Germinal center (tissue), 1 donor: ENCODE measurements at regions not wholly inside any gene's neighbourhood (a gene's known extent, or its start where the extent isn't known, plus 50 kb on each side); places are given as distances from the start of the nearest gene placed in this dataset.

Experiments used
- DNase-seq: peaks from one replicate; pipeline ENCODE4 v3.0.0; 2012; ENCODE audit warnings: mixed read lengths, low spot score

DNA sequence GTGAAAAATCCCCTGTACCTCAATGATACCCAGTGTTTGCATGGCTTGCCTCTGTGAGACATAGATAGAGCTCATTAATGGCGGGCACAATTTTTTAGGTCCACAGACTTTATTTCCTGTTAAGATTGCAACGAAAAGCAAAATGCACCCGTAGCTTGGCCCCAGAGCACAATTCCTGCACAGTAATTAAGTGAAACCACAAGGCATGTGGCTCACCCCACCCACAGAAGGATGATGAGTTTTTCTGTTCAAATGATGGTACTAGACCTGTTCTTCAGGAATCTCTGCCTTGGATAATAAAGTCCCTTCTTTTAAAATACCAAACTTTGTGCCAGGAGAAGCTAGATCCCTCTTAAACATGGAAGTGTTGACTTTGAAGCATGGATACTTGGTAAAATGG is 738.1 kb downstream of the QKI start:
- DNase-seq: no peak

DNA sequence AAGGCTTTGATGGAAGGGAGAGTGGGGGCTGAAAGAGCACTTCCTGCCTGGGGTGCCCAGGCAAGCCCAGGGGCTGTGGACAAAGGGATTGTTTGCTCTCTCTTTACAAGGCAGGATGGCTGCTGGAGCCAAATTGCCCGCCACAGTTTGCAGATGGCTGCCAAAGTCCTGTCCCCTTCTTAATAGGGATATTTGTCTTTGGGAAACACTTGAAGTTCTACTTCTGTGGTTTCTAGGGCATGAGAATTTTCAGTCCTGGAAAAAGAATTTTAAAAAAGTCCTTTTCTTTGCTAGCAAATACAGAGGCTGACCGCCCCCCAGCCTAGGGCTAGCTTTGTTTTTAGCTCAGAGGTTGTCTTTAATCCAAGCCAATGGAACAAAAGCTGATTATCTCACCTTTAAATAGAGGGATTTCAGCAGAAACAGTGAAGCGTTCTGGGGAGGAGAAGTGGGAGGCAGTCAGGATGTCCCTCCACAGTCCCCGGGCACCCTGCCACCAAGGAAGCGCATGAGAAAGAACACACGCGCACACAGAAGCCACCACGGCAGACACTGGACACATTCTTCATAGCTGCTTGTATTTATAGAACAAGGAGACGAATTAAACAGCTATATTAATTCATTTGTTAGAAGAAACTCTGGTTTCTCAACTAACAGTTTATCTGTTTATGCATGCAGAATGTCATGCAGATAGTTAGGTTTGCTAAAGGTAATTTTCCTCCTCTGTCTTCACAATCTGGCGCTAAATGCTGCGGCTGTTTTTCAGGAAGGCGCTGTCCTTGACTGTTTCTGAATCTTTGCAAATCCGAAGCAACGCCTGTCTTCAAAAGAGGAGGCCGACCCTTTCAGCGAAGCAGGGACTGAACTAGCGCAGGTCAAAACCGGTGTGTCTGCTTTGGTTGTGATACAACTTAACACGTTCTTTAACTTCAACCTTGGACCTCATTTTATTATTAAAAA is 736.9 kb downstream of the QKI start:
- no peak for DNase-seq

DNA sequence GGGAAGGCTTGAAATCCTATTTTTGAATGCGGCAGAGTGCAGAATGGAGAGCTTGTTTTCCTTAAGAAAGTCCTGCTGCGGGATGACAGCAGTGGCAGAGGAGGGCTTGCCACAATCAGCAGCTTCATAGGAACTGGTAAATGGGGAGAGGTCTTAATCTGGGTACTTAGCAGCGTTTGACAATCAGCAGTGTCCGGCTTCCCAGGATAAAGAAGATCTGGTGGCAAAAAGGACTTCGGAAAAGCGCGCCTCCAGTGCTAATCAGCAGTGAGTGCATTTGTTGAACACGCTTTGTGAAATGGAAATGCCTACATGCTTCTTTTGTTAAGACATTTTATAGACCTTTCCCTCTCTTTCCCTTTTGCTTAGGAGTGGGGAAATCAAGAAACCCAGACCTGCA is 735.7 kb downstream of the QKI start:
- no peak for DNase-seq

DNA sequence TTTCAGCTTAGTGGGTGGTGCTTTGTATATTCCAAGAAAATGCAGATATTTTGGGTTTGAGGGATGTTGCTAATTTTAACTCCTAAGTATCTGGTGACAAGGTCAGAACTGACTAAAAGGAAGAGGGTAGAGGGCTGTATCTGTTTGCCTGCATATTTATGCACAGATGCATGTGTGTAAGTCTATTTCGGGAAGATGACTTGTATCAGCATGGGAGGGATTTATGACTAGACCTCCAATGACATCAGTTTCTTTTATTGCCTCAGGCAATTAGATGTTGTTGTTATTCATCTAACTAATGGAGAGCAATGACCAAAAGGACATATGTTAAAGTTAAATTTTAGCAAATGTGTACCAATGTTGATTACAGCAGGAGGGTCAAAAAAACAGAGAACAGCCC is 734.3 kb downstream of the QKI start:
- no peak for DNase-seq

DNA sequence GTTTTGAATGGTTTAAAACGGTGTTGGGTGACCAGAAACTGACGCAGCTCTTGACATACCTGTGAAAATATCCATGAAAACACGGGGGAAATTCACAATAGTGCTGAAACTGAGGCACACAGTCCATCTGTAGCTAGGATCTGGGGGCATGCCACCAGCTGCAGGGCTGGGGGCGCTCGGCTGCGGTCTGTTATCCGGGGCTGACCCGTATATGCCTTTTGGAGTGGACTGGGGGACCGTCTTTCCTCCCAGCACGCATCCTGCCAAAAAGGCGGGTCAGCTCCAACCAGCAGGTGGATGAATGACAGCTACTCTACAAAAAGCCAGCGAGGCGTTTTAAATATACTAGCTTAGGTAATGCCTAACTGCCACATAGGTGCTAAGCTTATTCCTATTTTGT is 729.8 kb downstream of the QKI start:
- DNase-seq: no peak

DNA sequence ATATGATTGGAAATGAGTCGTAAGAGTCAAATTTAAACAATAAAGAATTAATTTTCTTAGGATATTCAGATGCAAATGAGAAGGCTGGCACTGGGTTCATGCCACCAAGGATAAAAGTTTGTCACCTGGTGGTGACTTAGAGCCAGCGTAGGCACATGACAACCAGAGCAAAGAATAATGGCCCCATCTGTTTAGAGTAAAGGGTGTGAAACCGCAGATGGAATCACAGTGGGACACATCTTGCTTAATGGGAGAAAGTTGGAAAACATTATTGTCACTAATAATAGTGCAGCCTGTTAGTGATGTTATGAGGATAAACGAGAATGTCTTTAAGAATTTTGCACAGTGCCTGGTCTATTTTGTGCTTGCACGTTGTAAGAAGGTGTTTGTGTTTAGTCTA is 727.8 kb downstream of the QKI start:
- no peak for DNase-seq

DNA sequence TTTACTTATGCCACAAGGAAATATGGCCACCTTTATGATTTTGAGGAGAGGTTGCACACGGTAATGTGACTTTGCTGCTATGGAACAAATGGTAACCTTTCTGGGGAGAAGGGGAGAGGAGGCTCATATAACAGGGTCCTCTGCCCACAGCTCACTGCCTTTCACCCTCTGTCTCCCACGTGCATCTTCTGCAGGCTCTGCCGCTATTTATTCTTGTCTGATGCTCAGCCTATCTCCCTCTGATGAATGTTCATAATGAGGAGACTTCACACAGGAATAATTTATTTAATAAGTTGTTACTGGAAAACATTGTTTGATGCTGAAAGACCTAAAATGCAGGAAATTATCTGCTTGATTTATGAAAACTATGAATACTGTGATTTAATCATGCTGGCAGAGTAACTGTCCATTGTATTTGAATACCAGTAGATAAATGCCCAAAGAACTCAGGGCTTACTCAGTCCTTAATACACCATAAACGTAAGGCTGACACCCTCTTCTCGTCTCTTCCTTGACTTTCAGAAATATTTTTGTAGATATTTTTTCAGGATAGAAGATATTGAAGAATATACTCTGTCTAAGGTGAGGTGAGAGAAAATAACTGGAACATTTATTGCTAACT is 721.1 kb downstream of the QKI start:
- no peak for DNase-seq

DNA sequence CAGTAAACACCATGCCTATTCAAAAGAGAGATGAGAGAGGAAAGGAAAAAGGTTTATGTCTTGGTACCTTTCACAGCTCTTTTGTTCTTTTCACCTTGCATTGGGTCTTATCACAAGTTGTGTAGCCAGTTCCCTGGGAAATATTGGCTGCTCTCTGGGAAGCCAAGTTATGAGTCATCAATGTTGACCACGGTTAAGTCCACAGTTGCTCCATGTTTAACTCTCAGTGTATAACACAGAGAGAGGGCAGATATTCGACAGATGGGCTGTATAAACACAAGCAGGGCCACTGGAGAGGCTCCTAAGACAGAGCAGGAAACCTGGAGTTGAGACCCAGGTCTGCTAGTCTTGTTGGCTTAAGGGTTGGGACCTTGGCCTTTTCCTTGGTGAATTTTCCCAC is 718.6 kb downstream of the QKI start:
- no peak for DNase-seq

DNA sequence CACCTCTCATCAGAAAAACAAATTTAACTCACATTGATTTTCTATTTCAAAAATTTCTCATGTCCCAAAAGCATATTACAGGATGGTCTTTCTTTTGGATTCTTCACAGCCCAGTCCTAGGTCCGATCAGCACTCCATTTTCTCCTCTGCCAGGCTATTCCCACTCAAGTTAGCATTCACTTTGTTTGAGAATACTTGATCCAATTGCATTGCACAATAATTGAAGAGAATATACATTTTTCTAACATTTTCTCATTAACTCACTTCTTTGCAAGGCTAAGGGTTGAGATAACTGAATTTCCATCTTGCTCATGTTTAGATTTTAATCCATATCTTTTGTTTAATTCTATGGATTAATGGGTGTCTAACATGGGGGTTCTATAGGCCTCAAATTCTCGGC is 716.1 kb downstream of the QKI start:
- DNase-seq: no peak

DNA sequence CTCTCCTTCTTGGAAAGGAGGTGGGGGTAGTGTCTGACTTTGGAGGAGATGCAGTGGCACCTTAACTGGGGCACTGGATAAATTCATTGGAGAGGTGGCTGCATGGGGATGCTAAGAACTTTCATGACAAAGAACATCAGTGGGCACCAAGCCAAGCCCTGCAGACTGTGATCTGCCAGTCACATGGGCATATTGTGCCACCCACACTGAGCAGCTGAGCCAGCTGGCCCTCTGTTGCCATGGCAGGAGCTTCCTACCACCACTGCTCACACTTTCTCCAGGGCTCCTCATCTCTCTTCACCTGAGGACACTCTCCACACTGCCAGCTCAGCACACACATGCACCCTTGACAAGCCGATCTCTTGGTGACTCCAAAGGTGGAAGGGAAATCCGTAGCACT is 715.6 kb downstream of the QKI start:
- no peak for DNase-seq

DNA sequence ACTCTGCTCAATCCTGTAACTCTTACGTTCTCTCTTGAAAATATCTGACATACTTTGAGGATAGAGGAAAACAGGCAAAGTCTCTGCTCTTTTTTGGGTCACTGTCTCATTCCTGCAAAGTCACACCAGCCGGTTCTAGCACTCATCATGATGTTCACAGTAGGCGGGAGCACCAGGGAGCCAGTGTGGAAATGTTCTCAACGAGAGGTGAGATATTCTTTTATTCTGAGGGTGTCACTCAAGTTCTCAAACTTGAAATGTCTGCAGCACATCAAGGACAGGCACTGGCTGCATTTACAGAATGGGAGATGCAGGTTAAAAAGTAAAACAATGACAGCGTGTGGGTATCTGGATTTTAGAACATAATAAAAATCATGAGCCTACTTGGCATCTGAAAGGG is 714.7 kb downstream of the QKI start:
- DNase-seq: no peak

DNA sequence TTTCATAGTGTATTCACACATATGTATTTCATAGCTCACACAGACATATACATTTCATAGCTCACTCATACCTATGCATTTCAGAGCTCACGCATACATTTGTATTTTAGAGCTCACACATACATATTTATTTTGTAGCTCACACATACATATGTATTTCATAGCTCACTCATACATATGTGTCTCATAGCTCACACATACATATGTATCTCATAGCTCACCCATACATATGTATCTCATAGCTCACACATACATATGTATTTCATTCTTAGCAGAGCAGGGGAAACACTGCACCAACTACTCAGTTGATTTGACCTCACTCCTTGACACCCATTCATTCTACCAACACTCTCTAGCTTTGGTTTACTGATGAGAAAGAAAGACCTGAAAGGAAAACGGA is 713.6 kb downstream of the QKI start:
- no peak for DNase-seq

DNA sequence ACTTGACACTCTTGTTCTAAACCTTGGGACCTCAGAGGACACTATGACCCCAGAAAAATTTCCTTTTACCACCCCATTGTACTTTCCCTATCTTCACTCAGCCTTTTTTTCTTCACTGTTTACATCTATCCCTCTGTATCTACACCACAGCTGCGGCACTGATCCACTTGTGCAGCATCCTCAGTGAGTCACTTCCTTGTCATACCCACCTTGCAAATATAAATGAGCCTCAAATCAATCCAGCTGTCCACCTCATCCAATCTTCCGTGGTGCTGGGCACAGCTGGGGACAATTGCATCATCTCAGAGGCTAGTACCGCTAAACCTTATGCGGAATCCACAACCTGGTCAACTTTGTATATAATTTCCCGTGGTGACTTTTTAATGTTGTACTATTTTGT is 710.5 kb downstream of the QKI start:
- DNase-seq: no peak

DNA sequence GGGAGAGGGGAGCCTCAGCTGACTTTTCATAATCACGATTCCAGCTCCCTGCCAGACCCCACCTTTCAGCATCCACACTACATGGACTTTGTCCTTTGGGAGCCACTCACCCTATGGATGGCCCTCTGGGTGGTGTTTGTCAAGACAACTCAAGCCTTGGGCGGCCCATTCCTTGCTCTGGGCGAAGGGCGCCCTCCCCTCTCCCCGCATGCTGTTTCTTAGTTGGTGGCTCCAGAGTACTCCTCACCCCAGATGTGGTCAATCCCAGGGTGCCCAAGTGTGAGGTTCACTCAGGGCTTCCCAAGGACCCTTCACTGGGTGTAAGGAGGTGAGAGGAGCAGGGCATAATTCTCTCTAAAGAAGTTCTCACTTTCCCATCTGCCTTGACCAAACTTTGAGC is 710.0 kb downstream of the QKI start:
- DNase-seq: no peak

DNA sequence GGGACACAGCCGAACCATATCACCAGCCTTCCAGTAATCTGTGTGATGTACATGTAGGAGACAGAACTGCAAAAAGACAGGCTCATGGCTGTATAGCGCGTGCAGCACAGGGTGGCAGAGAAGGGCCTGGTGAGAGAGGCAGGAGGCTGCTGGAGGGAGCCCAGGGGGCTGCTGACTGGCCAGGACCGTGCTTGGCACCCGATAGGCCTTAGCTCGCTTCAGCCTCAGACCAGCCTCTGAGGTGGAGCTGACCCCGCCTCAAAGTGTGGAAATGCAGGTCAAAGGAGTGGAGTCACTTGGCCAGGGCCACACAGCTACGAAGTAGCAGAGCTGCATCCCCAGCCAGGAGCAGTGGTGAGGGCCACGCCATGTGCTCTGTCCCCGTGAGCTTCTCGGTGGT is 707.6 kb downstream of the QKI start:
- DNase-seq: no peak

DNA sequence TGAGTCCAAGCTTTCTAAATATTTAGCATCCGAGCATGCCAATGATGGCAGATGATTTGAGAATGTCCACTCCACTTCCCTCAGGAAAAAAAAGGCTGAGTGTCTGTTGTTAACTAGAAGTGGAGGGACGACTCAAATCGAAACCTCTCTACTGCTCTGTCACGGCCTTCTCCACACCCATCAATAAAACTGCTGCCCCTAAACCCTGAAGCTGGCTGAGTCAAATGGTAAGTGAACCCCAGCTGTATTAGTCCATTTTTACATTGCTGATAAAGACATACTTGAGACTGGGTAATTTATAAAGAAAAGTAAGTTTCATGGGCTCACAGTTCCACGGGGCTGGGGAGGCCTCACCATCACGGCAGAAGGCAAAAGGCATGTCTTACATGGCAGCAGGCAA is 707.0 kb downstream of the QKI start:
- no peak for DNase-seq

DNA sequence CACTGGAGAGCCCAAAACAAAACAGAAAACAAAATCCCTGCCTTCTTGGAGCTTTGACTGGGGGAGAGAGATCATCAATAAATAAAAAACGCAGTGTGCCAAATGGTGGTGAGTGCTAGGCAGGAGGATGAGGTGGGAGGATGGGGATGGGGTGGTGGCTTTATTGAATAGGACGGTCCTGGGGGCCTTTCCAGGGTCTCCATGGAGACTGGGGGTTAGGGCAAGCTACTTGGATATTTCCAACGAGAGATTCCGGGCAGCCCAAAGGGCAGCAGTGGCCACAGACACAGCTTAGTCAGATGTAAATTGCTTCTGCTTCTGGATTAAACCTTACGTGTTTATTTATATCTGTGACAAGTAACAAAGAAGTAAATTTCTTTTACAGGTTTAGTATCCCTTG is 700.1 kb downstream of the QKI start:
- DNase-seq: no peak

DNA sequence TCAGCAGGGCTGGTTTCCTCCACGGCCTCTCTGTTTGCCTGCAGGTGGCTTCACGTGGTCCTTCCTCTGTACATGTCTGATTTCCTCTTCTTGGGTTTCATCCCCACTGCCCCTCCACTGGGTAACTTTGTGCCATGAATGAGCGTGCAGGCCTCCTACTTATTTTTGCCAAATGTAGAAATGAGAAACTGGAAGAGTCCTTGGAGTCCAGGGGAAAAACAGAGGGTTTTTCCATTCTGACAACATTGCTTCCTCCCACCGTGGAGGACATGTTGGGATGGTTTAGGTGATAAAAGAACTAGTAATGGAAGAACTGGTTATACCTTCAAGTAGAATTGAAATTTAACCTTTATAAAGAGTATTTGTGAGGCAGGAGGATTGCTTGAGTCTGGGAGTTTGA is 699.5 kb downstream of the QKI start:
- DNase-seq: no peak

DNA sequence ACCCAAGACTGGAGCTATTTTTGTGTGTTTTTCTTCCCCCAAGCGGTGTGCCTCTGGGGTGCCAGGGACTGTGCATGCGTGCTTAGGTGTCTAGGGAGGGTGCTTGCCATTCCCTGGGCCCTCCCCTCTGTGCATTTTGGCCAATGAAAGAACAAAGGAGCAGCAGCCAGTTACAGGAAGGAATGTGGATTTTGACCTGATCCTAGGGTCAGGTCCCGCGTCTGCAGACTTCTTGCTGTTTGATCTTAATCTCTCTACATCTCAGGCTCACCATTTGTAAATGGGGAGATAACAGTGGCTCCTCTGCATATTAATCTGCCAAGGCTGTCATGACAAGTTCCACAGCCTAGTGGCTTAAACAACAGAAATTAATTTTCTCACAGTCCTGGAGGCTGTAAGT is 699.1 kb downstream of the QKI start:
- no peak for DNase-seq

DNA sequence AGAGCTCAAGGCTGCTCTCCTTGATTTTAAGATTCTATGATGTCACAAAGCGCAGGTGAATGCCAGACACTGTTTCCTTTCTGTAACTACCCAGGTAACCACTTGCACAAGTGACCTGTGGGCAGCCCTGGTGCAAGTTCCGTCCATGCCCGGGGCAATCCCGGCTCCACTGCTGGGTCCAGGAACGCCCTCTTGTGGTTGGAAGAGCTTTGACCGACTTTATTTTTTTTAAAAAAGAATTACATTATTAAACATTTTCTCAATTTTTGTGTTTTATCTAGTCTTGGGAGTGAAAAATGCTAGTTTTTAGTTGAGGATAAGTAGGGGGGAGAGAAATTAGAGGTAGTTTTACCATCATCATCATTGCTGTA is 695.2 kb downstream of the QKI start:
- DNase-seq: no peak

DNA sequence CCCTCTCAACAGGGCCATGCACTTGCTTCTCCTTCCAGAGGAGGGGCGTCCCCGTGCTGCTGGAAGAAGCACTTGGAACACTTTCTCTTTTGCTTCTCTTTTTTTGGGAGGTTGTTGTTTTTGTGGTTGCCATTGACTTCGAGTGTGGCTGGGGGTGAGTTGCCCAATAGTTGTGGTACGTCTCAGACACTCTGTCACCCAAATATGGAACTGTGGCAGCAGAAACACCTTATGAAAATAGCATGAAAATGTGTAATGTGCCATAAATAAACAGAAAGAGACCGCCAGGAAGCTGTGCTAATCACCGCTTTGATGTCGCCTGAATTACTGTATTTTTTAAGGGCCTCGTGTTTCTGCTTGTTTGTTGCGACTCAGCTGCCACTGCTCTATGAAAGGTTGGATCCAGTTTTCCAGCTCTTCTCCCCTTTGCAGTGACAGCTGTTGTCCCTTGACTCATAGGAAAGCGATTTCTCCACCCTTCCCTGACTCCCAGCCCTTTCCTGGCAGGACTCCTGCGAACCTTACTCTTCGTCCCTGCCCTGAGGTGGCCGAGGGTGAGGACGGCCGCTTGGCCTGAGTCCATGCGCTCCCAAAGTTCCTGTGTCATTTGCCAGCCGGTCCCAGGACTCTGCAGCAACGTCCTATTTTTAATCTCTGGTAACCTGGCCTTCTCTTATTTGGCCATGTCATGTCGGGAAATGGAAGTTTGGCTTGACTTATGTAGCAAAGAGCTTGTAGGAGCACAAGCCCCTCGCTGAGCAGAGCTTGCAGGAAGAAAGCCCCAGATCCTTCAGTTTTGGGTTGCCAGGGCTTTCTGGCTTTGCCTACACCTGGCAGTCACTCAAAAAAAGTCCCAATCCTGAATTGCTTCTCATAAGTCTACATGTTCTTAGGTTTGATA is 694.6 kb downstream of the QKI start:
- no peak for DNase-seq

DNA sequence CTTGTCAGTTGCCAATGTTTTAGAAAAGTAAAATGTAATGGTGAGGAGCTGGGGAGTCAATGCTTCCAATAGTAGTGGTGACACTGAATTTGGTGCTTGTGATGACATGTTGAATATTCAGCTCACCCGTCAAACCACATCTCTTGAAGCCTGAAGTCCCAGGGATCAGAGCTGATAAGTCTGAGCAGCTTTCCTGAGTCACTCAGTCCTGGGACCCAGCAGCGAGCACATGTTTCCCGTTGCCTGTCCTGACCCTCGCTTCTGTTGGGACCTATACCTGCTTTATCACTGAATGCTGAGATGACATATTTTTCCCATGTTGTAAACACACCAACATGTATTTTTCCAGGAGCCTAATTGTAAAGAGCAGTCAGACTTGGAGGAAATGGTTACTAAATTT is 693.6 kb downstream of the QKI start:
- no peak for DNase-seq
